Omental fat pad (tissue), 3 donors: ENCODE measurements at regions not wholly inside any gene's neighbourhood (a gene's known extent, or its start where the extent isn't known, plus 50 kb on each side); places are given as distances from the start of the nearest gene placed in this dataset.

Source experiments
- ATAC-seq: fragments of 150-250 bp; one replicate; pipeline ENCODE4 v1.9.1; 2016; ENCODE audit warnings: mild to moderate bottlenecking, moderate library complexity; ENCODE audit not compliant: low FRiP score
- DNase-seq: peaks from one replicate; pipeline ENCODE4 v3.0.0-alpha.2; 2019; ENCODE audit warnings: low spot score
- CTCF ChIP-seq, 3 donors: fragments of 450-650 bp; IDR thresholded peaks; one replicate each; pipeline ENCODE4 v1.5.1; 2016 to 2017; ENCODE audit warnings: antibody characterized with exemption in 3 of 3, mild to moderate bottlenecking in 3 of 3, moderate library complexity in 2 of 3

- DNase-seq (no peak), ATAC-seq (peak; percentile 98)
- no peak for TF ChIP-seq CTCF (IDR thresholded peaks at IDR 0.05)
Measured at GRCh38 chr4:23728393-23728792, 161.5 kb downstream of the PPARGC1A start.

GRCh38 chr4:23720556-23720955, 169.3 kb downstream of the PPARGC1A start:
- DNase-seq = no peak
- TF ChIP-seq CTCF (IDR thresholded peaks at IDR 0.05) = no peak
- ATAC-seq = no peak

- no peak for TF ChIP-seq CTCF (IDR thresholded peaks at IDR 0.05)
- DNase-seq (no peak), ATAC-seq (no peak)
Measured at GRCh38 chr4:23718435-23718834, 171.4 kb downstream of the PPARGC1A start.

GRCh38 chr4:23717528-23718248, 172.2 kb downstream of the PPARGC1A start:
- TF ChIP-seq CTCF (IDR thresholded peaks at IDR 0.05) = no peak
- ATAC-seq (no peak), DNase-seq (no peak)

- DNase-seq = no peak
- no peak for TF ChIP-seq CTCF (IDR thresholded peaks at IDR 0.05)
- ATAC-seq = no peak
Measured at GRCh38 chr4:23710298-23710697, 179.5 kb downstream of the PPARGC1A start.

GRCh38 chr4:23707652-23708026, 182.2 kb downstream of the PPARGC1A start:
- ATAC-seq = no peak
- no peak for DNase-seq
- no peak for TF ChIP-seq CTCF (IDR thresholded peaks at IDR 0.05)

GRCh38 chr4:23706972-23707651, 182.7 kb downstream of the PPARGC1A start:
- no peak for TF ChIP-seq CTCF (IDR thresholded peaks at IDR 0.05)
- ATAC-seq (no peak), DNase-seq (no peak)
